Neuronal stem cell (in vitro differentiated cells): ENCODE measurements at regions not wholly inside any gene's neighbourhood (a gene's known extent, or its start where the extent isn't known, plus 50 kb on each side); places are given as distances from the start of the nearest gene placed in this dataset.
"Not testable (repeated sequence)": the region's sequence is repeated elsewhere in the genome, so short reads cannot be mapped to it uniquely, and the experiment has no call there.

ENCODE experiments used
- DNase-seq: peaks from one replicate; pipeline ENCODE4 v3.0.0-alpha.2; 2013; ENCODE audit warnings: low spot score
- H2AFZ ChIP-seq: one replicate; pipeline ENCODE4 v1.6.1; 2013; ENCODE audit warnings: mild to moderate bottlenecking, low read length, inconsistent platforms
- H2AK5ac ChIP-seq: 2 replicates; pipeline ENCODE4 v1.6.1; 2013; ENCODE audit warnings: low read depth, mild to moderate bottlenecking, inconsistent platforms, low read length, moderate library complexity, mixed read lengths
- H2BK120ac ChIP-seq: 2 replicates; pipeline ENCODE4 v1.6.1; 2013; ENCODE audit warnings: low read depth, mild to moderate bottlenecking, inconsistent platforms, low read length, moderate library complexity, mixed read lengths
- H2BK12ac ChIP-seq: one replicate; pipeline ENCODE4 v1.6.1; 2013; ENCODE audit warnings: low read length, inconsistent platforms
- H2BK15ac ChIP-seq: 2 replicates; pipeline ENCODE4 v1.6.1; 2013; ENCODE audit warnings: mild to moderate bottlenecking, low read length, inconsistent platforms, mixed read lengths
- H2BK5ac ChIP-seq: one replicate; pipeline ENCODE4 v1.6.1; 2013; ENCODE audit warnings: inconsistent platforms, mild to moderate bottlenecking, low read length, moderate library complexity
- H3K14ac ChIP-seq: one replicate; pipeline ENCODE4 v1.6.1; 2013; ENCODE audit warnings: low read length, inconsistent platforms
- H3K18ac ChIP-seq: 2 replicates; pipeline ENCODE4 v1.6.1; 2013; ENCODE audit warnings: low read length, inconsistent platforms
- H3K23ac ChIP-seq: 2 replicates; pipeline ENCODE4 v1.6.1; 2013; ENCODE audit warnings: low read depth, mild to moderate bottlenecking, mixed read lengths, low read length, inconsistent platforms; ENCODE audit not compliant: poor library complexity
- H3K27ac ChIP-seq: replicated peaks from 3 replicates; pipeline ENCODE4 v1.5.1; 2013; ENCODE audit warnings: low read length, inconsistent platforms
- H3K27me3 ChIP-seq, 3 experiments: 2 replicates each; pipeline ENCODE4 v1.6.1; 2013; ENCODE audit warnings: low read length in 3 of 3, mild to moderate bottlenecking in 2 of 3, inconsistent platforms in 1 of 3, low read depth in 1 of 3, mixed read lengths in 1 of 3, moderate library complexity in 1 of 3; ENCODE audit not compliant: control insufficient read depth in 3 of 3, insufficient read depth in 3 of 3
- H3K36me3 ChIP-seq, 2 donors: replicated peaks in 1 of 2; 2 replicates each; pipeline ENCODE4 v1.6.1; 2013; ENCODE audit warnings: low read length in 2 of 2; ENCODE audit not compliant: control insufficient read depth in 2 of 2, insufficient read depth in 2 of 2
- H3K4ac ChIP-seq: 2 replicates; pipeline ENCODE4 v1.6.1; 2013; ENCODE audit warnings: inconsistent platforms, mild to moderate bottlenecking, low read length, moderate library complexity
- H3K4me1 ChIP-seq, 2 donors: 1 replicate in 1 of 2; 2 replicates in 1 of 2; pipeline ENCODE4 v1.6.1; 2013; ENCODE audit warnings: low read length in 2 of 2, low read depth in 1 of 2; ENCODE audit not compliant: control insufficient read depth in 2 of 2, insufficient read depth in 1 of 2
- H3K4me2 ChIP-seq: one replicate; pipeline ENCODE4 v1.6.1; 2013; ENCODE audit warnings: mild to moderate bottlenecking, low read length, inconsistent platforms; ENCODE audit not compliant: insufficient read depth, poor library complexity, severe bottlenecking
- H3K4me3 ChIP-seq, 2 donors: 2 replicates each; pipeline ENCODE4 v1.5.1; 2013; ENCODE audit warnings: low read length in 2 of 2, mild to moderate bottlenecking in 2 of 2, inconsistent platforms in 1 of 2, moderate library complexity in 1 of 2
- H3K79me1 ChIP-seq: one replicate; pipeline ENCODE4 v1.6.1; 2013; ENCODE audit warnings: low read depth, mild to moderate bottlenecking, inconsistent platforms, low read length, moderate library complexity
- H3K9ac ChIP-seq: one replicate; pipeline ENCODE4 v1.6.1; 2013; ENCODE audit warnings: mild to moderate bottlenecking, low read depth, low read length, inconsistent platforms; ENCODE audit not compliant: poor library complexity
- H3K9me3 ChIP-seq, 2 donors: replicated peaks in 1 of 2; 2 replicates each; pipeline versions ENCODE3 to v1.6.1; 2013; ENCODE audit warnings: low read length in 2 of 2, mild to moderate bottlenecking in 2 of 2, inconsistent platforms in 1 of 2, low read depth in 1 of 2, mixed read lengths in 1 of 2, moderate library complexity in 1 of 2; ENCODE audit not compliant: control insufficient read depth in 2 of 2, insufficient read depth in 1 of 2
- H4K8ac ChIP-seq: one replicate; pipeline ENCODE4 v1.6.1; 2013; ENCODE audit warnings: low read depth, mild to moderate bottlenecking, inconsistent platforms, low read length, moderate library complexity
- H4K91ac ChIP-seq: one replicate; pipeline ENCODE4 v1.6.1; 2013; ENCODE audit warnings: low read length, low read depth, mild to moderate bottlenecking, inconsistent platforms; ENCODE audit not compliant: poor library complexity
- WGBS, 2 donors: extraction: QIAGEN DNeasy Blood & Tissue Kit; methylation state at CpG; one replicate each; pipeline ENCODE4 v1.1.7; 2013; ENCODE audit warnings: missing lambda C conversion rate in 2 of 2, mixed read lengths in 1 of 2; ENCODE audit not compliant: insufficient read length in 2 of 2, insufficient replicate concordance in 1 of 2; ENCODE audit errors: extremely low coverage in 2 of 2; 5-methylcytosine and 5-hydroxymethylcytosine counted together

DNA sequence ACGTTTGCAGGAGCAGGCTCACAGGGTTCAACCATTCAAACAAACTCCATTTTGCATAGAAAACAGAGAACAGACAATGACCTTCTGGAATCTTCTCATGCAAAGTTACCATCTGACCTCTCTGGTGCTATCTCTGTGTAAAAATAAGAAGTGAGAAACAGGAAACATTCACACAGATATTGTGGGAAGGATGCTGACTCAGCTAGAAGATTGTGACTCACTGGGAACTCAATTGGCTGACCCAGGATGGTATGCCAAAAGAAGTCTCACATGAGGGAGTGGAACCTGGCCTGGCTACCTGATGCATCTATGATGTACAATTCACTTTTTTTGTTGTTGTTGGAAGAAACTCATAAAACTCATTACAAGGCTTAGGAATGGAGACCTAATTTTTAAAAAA, 61.1 kb upstream of the TBX18 start:
- H3K9ac ChIP-seq, result no peak overlapping the region
- H2AFZ ChIP-seq, result no peak overlapping the region
- H3K4ac ChIP-seq, result no peak overlapping the region
- H3K9me3 ChIP-seq, result no peaks in the 10 kb centered on the region
- H3K4me1 ChIP-seq, result no peaks in the 10 kb centered on the region
- H3K27ac ChIP-seq, result no peak overlapping the region
- H3K23ac ChIP-seq, result no peak overlapping the region
- no peak overlapping the region for H2BK12ac ChIP-seq
- H4K91ac ChIP-seq, result no peak overlapping the region
- no peak overlapping the region for H2BK15ac ChIP-seq
- no peak overlapping the region for H3K4me3 ChIP-seq
- no peaks in the 10 kb centered on the region for H3K36me3 ChIP-seq
- no peak overlapping the region for H2BK120ac ChIP-seq
- H4K8ac ChIP-seq, result no peak overlapping the region
- H3K27me3 ChIP-seq, result no peaks in the 10 kb centered on the region
- H2BK5ac ChIP-seq, result no peak overlapping the region
- no peak overlapping the region for H3K18ac ChIP-seq
- no peak overlapping the region for H2AK5ac ChIP-seq
- no peak for DNase-seq
- no peak overlapping the region for H3K4me2 ChIP-seq
- H3K14ac ChIP-seq, result no peak overlapping the region
- WGBS, 2 donors, result no CpG with 5 or more reads among the region's 1 CpG
- no peaks in the 10 kb centered on the region for H3K79me1 ChIP-seq

DNA sequence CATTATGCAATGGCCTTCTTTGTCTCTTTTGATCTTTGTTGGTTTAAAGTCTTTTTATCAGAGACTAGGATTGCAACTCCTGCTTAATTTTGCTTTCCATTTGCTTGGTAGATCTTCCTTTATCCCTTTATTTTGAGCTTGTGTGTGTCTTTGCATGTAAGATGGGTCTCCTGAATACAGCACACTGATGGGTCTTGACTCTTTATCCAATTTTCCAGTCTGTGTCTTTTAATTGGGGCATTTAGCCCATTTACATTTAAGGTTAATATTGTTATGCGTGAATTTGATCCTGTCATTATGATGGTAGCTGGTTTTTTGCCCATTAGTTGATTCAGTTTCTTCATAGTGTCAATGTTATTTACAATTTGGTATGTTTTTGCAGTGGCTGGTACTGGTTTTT, 56.9 kb upstream of the TBX18 start:
- H2BK120ac ChIP-seq, H3K27ac ChIP-seq, H3K14ac ChIP-seq, H3K36me3 ChIP-seq, H3K18ac ChIP-seq, H3K4me1 ChIP-seq, H3K23ac ChIP-seq, H2AFZ ChIP-seq, H3K9me3 ChIP-seq, H2AK5ac ChIP-seq, H2BK15ac ChIP-seq, H3K4ac ChIP-seq, H3K9ac ChIP-seq, H4K8ac ChIP-seq, H2BK5ac ChIP-seq, H3K4me2 ChIP-seq, H2BK12ac ChIP-seq, H3K4me3 ChIP-seq, H4K91ac ChIP-seq, DNase-seq, H3K79me1 ChIP-seq, H3K27me3 ChIP-seq: not testable (repeated sequence)
- WGBS, 2 donors, result no CpG with 5 or more reads among the region's 1 CpG

DNA sequence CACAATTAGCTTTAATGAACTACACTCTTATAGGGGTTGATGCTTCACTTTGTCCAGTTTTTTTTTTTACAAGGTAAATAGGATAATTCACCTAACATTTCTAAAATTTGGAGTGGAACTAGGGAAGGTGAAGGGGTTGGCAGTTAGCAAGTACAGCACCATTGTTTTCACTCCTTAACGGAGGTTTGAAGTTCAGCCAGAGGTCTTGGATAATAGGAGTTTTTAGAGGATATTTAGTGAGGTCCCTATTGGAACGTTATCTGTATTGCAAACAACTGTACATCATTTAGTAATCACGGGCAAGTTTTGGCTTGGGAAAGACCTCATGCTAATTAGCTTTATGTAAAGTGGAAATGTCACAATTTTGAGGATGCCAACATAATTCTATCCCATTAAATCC, 52.3 kb upstream of the TBX18 start:
- no peak for DNase-seq
- H2AK5ac ChIP-seq, result no peak overlapping the region
- H3K27ac ChIP-seq, result no peak overlapping the region
- no peak overlapping the region for H4K91ac ChIP-seq
- H3K79me1 ChIP-seq, result no peaks in the 10 kb centered on the region
- H2AFZ ChIP-seq, result no peak overlapping the region
- no peak overlapping the region for H2BK5ac ChIP-seq
- no peak overlapping the region for H3K9ac ChIP-seq
- H3K4me2 ChIP-seq, result no peak overlapping the region
- H3K9me3 ChIP-seq, result no peaks in the 10 kb centered on the region
- H2BK12ac ChIP-seq, result no peak overlapping the region
- H2BK15ac ChIP-seq, result no peak overlapping the region
- H3K36me3 ChIP-seq, result no peaks in the 10 kb centered on the region
- H3K4me1 ChIP-seq, result no peaks in the 10 kb centered on the region
- no peak overlapping the region for H3K23ac ChIP-seq
- no peak overlapping the region for H3K4me3 ChIP-seq
- no peak overlapping the region for H2BK120ac ChIP-seq
- no peak overlapping the region for H3K4ac ChIP-seq
- no peak overlapping the region for H4K8ac ChIP-seq
- no peak overlapping the region for H3K18ac ChIP-seq
- no peak overlapping the region for H3K14ac ChIP-seq
- WGBS, 2 donors, result no CpG with 5 or more reads among the region's 3 CpGs
- H3K27me3 ChIP-seq, result no peaks in the 10 kb centered on the region

DNA sequence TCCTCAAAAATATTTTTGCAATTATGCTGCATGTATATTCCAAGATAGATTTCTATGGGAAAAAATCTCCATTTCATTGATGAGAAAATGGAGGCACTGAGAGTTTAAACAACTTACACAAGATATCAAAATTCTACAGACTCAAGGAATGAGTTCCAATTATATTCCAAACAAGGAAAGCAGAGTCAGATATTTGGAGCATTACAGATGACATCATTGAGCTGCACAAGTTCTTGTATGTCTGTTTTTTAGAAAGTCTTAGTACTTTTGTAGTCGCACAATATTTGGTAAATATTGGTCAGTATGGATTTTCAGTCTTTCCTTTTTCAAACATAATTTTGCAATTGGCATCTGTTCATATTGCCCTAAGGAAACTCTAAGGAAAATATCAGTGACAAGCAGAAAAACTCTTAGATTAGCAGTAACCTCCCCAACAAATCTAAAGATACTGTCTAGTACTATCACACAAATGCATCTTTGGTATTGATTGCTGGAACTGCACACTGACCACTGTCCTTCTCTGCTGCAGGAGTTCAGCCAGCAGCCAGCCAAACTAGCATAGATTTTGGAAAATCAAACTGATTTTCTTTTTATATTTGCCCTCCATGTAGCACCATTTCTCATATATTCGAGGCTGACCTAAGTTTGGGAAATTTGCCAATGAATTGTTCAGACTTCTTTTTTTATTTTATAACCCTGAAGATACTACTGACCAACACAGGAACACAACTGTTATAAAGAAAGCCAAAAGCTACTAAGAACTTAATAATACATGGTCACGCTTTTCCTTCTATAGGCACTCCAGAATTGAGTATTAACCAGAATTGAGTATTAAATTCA, 51.7 kb upstream of the TBX18 start:
- Histone ChIP-seq H2BK5ac (no peak overlapping the region), H3K23ac (no peak overlapping the region), H3K4me3 (no peak overlapping the region), H3K4me2 (no peak overlapping the region), H3K9ac (no peak overlapping the region), H2BK12ac (no peak overlapping the region), H3K14ac (no peak overlapping the region), H2AK5ac (no peak overlapping the region), H3K4me1 (no peaks in the 10 kb centered on the region), H2BK120ac (no peak overlapping the region), H3K36me3 (no peaks in the 10 kb centered on the region), H3K27me3 (no peaks in the 10 kb centered on the region), H4K8ac (no peak overlapping the region), H2BK15ac (no peak overlapping the region), H3K4ac (no peak overlapping the region), H2AFZ (no peak overlapping the region), H3K79me1 (no peaks in the 10 kb centered on the region), H3K27ac (no peak overlapping the region), H3K9me3 (no peaks in the 10 kb centered on the region), H3K18ac (no peak overlapping the region), H4K91ac (no peak overlapping the region)
- DNase-seq, result no peak
- no CpG with 5 or more reads among the region's 3 CpGs for WGBS, 2 donors
